K562 (cell line): ENCODE measurements at regions not wholly inside any gene's neighbourhood (a gene's known extent, or its start where the extent isn't known, plus 50 kb on each side); places are given as distances from the start of the nearest gene placed in this dataset.

Source experiments
- ATAC-seq: fragments of 200-7000 bp; cut with Tn5 transposase; 3 replicates; pipeline ENCODE4 v1.9.1; 2020; ENCODE audit warnings: moderate library complexity
- BruUV-seq: library from RNA; stranded (reverse); fragments of 400-500 nt; replicated peaks from 2 replicates; lab custom pipeline; 2021; lab: Mats Ljungman, UMichigan
- CTCF ChIA-PET: fragments of 300-600 bp; formaldehyde crosslinking; extraction: SDS; loops from one replicate; lab custom pipeline; 2021; ENCODE audit warnings: low intra/inter-chr PET ratio; lab: Yijun Ruan, JAX
- POLR2A ChIA-PET: fragments of 300-600, 350-650 bp; sonication (Branson Sonifier 250); formaldehyde crosslinking; extraction: SDS; loops from one replicate; lab custom pipeline; 2021; ENCODE audit warnings: antibody characterized with exemption, inconsistent platforms; lab: Yijun Ruan, JAX
- DNase-seq, 4 experiments: peaks; one replicate each; pipeline versions ENCODE4 v3.0.0 to v3.0.0-alpha.2; 2011 to 2018; ENCODE audit warnings: low spot score in 3 of 4, mixed read lengths in 3 of 4; ENCODE audit errors: extremely low read depth in 1 of 4
- FAIRE-seq: peaks from 2 replicates; lab custom pipeline; 2011; peaks lifted over from hg19 to GRCh38; lab: Jason Lieb, UNC
- H2AFZ ChIP-seq: 2 replicates; pipeline ENCODE4 v1.6.0; 2011; ENCODE audit warnings: low read depth, low read length, control low read depth, inconsistent platforms
- H3K27ac ChIP-seq: fragments of 200-600 bp; 3 replicates; pipeline ENCODE4 v1.8.0; 2011; ENCODE audit warnings: low read depth, mild to moderate bottlenecking, control low read depth, inconsistent platforms, low read length, moderate library complexity, mixed read lengths; ENCODE audit errors: extremely low read depth
- H3K27me3 ChIP-seq, 2 experiments: fragments of 300-600 bp in 1 of 2; 2 replicates in 1 of 2; 3 replicates in 1 of 2; pipeline versions ENCODE4 v1.6.0 to v1.8.0; 2011; ENCODE audit warnings: inconsistent platforms in 2 of 2, low read length in 2 of 2, mild to moderate bottlenecking in 1 of 2, mixed read lengths in 1 of 2, moderate library complexity in 1 of 2; ENCODE audit not compliant: control insufficient read depth in 2 of 2, insufficient read depth in 2 of 2
- H3K36me3 ChIP-seq: fragments of 300-600 bp; 3 replicates; pipeline ENCODE4 v1.8.0; 2011; ENCODE audit warnings: mild to moderate bottlenecking, low read length, inconsistent platforms; ENCODE audit not compliant: control insufficient read depth, insufficient read depth
- H3K4me1 ChIP-seq, 2 experiments: fragments of 200-600 bp in 1 of 2; replicated peaks in 1 of 2; 2 replicates in 1 of 2; 3 replicates in 1 of 2; pipeline versions ENCODE4 v1.5.1 to v1.8.0; 2011; ENCODE audit warnings: inconsistent platforms in 2 of 2, low read length in 2 of 2, mild to moderate bottlenecking in 1 of 2, mixed read lengths in 1 of 2, moderate library complexity in 1 of 2; ENCODE audit not compliant: control insufficient read depth in 2 of 2, insufficient read depth in 2 of 2
- H3K4me2 ChIP-seq: 2 replicates; pipeline ENCODE4 v1.6.1; 2011; ENCODE audit warnings: low read length, control low read depth, inconsistent platforms, mixed read lengths; ENCODE audit not compliant: insufficient read depth
- H3K4me3 ChIP-seq: fragments of 200-600 bp; sonication (generic), shearing (Covaris generic); 2 replicates; pipeline ENCODE4 v1.5.1; 2016; ENCODE audit warnings: control low read depth, inconsistent platforms
- H3K79me2 ChIP-seq: fragments of 200-600 bp; 3 replicates; pipeline ENCODE4 v1.8.0; 2011; ENCODE audit warnings: low read length, inconsistent platforms; ENCODE audit not compliant: control insufficient read depth, insufficient read depth
- H3K9ac ChIP-seq, 2 experiments: 2 replicates each; pipeline versions ENCODE4 v1.6.0 to v1.6.1; 2011; ENCODE audit warnings: low read depth in 2 of 2, low read length in 2 of 2, control low read depth in 1 of 2, inconsistent platforms in 1 of 2, mild to moderate bottlenecking in 1 of 2, mixed read lengths in 1 of 2; ENCODE audit not compliant: insufficient read depth in 1 of 2
- H3K9me1 ChIP-seq: one replicate; pipeline ENCODE4 v1.6.0; 2011; ENCODE audit warnings: inconsistent platforms, mild to moderate bottlenecking, low read length, moderate library complexity; ENCODE audit not compliant: control insufficient read depth, insufficient read depth
- H3K9me3 ChIP-seq: replicated peaks from 2 replicates; pipeline ENCODE4 v1.5.1; 2011; ENCODE audit warnings: low read depth, low read length, inconsistent platforms; ENCODE audit not compliant: control insufficient read depth, insufficient read depth
- H4K20me1 ChIP-seq: replicated peaks from 2 replicates; pipeline ENCODE4 v1.6.1; 2011; ENCODE audit warnings: low read length, inconsistent platforms, mixed read lengths; ENCODE audit not compliant: control insufficient read depth, insufficient read depth
- FOSL1 ChIP-seq: fragments of 200-800 bp; sonication (Bioruptor generic); conservative IDR thresholded peaks from 2 replicates; pipeline ENCODE4 v1.6.1; 2016; ENCODE audit warnings: missing genetic modification characterization, missing compliant biosample characterization
- IFI16 ChIP-seq: fragments of 250-450 bp; sonication (Bioruptor Pico); IDR thresholded peaks from 2 replicates; pipeline ENCODE4 v2.1.2; 2022; ENCODE audit warnings: mild to moderate bottlenecking, inconsistent platforms
- MAZ ChIP-seq, 2 experiments: fragments of 450-650 bp in 1 of 2; sonication (generic) in 1 of 2; formaldehyde crosslinking; IDR thresholded peaks in 1 of 2; conservative IDR thresholded peaks in 1 of 2; 2 replicates each; pipeline versions ENCODE4 v1.4.0 to v1.5.0; 2020; ENCODE audit warnings: mild to moderate bottlenecking in 1 of 2, missing genetic modification reagents in 1 of 2
- ZNF165 ChIP-seq: fragments of 250-450 bp; sonication (Bioruptor Pico); IDR thresholded peaks from 2 replicates; pipeline ENCODE4 v1.4.0; 2020; ENCODE audit warnings: borderline replicate concordance
- WGBS: fragments of 100-300 bp; shearing (Covaris generic); methylation state at CpG from one replicate; pipeline ENCODE4 v1.1.6; 2016; ENCODE audit warnings: low coverage, mixed read lengths; ENCODE audit not compliant: insufficient coverage; ENCODE audit errors: missing lambda C conversion rate; 5-methylcytosine and 5-hydroxymethylcytosine counted together
- in situ Hi-C: fragments of 300-500 bp; cut with MboI; formaldehyde crosslinking; loops from 4 replicates; pipeline ENCODE4 v1.15.0; 2018; ENCODE audit warnings: inconsistent platforms, mixed read lengths
- intact Hi-C: fragments of 100-400 bp; cut with micrococcal nuclease; formaldehyde crosslinking; loops from 2 replicates; pipeline ENCODE4 v1.14.2; 2022
- TF ChIP-seq, protein P1 (sequence below): fragments of 450-650 bp; IDR thresholded peaks from 2 replicates; pipeline ENCODE4 v1.6.1; 2017; ENCODE audit warnings: mild to moderate bottlenecking, moderate library complexity
- TF ChIP-seq, protein P2 (sequence below): fragments of 250-450 bp; sonication (Bioruptor Pico); IDR thresholded peaks from 2 replicates; pipeline ENCODE4 v1.5.0; 2021; ENCODE audit warnings: mild to moderate bottlenecking, moderate library complexity
- TF ChIP-seq, protein P3 (sequence below): fragments of 150-350 bp; IDR thresholded peaks from 2 replicates; pipeline ENCODE4 v1.6.1; 2014; ENCODE audit warnings: low read depth, mild to moderate bottlenecking, low read length, borderline replicate concordance

DNA sequence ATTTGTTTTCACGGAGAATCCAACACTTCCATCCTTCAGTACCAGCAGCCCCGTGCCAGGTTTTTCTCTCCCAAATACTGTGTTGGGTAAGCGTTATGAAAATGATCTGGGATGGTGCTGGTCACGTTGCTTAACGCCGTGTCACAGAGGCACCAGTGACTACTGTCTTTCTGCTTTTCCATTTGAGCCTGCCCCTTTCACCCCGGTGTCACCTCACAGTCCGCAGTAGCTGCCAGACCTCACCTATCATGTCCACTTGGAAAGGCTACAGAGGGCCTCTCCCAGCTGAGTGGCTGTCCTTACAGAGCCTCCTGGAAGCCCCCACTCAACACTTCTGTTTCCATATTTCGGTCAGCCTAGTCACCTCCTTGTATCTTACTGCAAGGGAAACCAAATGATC lies 176.5 kb upstream of the ARID1B start (continued):
- TF ChIP-seq, protein P1, sequence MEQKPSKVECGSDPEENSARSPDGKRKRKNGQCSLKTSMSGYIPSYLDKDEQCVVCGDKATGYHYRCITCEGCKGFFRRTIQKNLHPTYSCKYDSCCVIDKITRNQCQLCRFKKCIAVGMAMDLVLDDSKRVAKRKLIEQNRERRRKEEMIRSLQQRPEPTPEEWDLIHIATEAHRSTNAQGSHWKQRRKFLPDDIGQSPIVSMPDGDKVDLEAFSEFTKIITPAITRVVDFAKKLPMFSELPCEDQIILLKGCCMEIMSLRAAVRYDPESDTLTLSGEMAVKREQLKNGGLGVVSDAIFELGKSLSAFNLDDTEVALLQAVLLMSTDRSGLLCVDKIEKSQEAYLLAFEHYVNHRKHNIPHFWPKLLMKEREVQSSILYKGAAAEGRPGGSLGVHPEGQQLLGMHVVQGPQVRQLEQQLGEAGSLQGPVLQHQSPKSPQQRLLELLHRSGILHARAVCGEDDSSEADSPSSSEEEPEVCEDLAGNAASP, result no peak
- TF ChIP-seq, protein P2, sequence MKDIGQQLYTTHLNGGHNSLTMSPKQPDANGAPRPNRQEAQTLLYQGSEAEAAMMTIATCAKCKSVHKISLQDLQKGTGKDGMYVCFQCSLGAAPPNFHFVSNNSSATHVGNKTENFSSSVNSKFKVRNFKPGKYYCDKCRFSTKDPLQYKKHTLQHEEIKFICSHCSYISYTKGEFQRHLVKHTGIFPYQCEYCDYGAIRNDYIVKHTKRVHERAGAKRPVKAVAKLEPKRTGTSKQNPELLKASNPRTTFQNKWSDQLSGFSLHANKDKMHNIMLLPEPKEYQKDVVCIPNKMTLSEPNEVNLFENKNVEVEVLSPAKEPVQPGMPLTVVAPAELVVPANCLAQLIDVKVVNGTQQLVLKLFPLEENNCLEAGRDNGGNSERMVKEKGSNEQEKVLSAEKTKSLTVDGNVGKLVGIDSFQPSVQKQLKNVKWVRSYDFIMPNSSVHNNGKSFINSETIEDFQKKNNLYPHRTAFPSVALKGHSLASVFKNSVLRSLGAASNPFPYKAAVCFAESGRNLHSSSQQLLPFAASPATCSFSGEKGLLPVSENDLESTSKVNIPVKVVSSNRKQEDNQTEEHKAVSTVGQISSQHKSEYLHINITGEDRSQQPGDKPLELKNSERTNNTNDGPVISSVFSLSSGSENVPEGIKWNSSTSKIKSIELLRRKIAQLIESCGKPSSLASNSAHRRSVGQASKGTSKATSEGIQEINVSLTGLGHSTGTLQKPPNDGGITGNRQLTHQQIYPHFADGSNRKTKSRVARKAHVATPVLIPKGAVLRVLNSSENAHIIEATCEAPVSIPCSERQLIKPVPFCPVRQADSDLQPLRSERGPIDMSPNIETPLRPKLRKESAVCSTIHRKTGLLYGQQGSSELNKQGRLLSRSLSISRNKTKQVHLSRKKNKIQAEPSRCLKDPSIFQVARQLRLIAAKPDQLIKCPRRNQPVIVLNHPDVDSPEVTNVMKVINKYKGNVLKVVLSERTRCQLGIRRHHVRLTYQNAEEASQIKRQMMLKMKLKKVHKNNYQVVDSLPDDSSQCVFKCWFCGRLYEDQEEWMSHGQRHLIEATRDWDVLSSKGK, result no peak
- TF ChIP-seq IFI16 (CRISPR knock-in tag) (no peak), MAZ (CRISPR knock-in tag; conservative IDR thresholded peaks at IDR 0.05 in 1 of 2, IDR thresholded peaks at IDR 0.05 in 1 of 2) (no peak)

DNA sequence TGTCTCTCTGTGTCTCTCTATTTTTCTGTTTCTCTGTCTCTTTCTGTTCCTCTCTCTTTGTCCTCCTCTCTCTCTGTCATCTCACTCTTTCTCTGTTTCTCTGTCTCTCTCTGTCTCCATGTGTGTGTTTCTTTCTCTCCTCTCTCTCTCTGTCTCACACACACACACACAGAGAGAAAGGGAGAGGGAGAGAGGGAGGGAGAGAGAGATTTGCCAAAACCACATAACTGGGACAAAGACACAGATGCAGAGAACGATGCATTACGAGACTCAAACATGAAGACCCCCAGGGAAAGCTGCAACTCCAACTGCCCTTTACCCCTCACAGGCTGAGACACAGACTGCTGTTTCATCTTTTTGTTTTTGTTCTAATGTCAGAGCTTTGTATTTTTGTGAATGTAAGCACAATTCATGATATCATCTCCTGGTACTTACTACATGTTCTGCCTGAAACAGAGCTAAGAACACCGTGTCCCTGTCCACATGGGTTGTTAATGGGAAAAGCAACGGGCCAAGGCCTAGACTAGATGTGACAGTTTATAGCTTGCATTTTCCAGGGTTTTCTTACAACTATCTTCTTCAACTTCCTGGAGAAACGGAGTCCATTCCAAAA lies 177.1 kb upstream of the ARID1B start:
- Histone ChIP-seq H3K27ac (no peak overlapping the region), H3K4me1 (peaks cover 0 to 6% of the 10 kb centered on the region in 2 experiments; a peak in 1 of 5 replicates), H2AFZ (no peak overlapping the region), H3K4me3 (no peak overlapping the region), H3K4me2 (no peak overlapping the region), H3K27me3 (peaks cover 33 to 39% of the 10 kb centered on the region in 2 experiments), H3K79me2 (no peaks in the 10 kb centered on the region), H4K20me1 (no peaks in the 10 kb centered on the region), H3K9ac (no peak overlapping the region), H3K9me3 (no peaks in the 10 kb centered on the region), H3K9me1 (no peaks in the 10 kb centered on the region), H3K36me3 (no peaks in the 10 kb centered on the region)
- BruUV-seq, result no TSS peak
- in situ Hi-C loops, result no loop called here
- ChIA-PET POLR2A (interaction anchor here (0.8 to 1.2 kb wide), 3 partner anchors 18 to 37 kb away, joined by 3 to 4 read pairs (median 3); no protein-coding TSS in a partner anchor), CTCF (no interaction called here)
- intact Hi-C loops, result no loop called here
- 0% methylated on average over 5 of the region's 5 CpGs for WGBS
- TF ChIP-seq, protein P3, sequence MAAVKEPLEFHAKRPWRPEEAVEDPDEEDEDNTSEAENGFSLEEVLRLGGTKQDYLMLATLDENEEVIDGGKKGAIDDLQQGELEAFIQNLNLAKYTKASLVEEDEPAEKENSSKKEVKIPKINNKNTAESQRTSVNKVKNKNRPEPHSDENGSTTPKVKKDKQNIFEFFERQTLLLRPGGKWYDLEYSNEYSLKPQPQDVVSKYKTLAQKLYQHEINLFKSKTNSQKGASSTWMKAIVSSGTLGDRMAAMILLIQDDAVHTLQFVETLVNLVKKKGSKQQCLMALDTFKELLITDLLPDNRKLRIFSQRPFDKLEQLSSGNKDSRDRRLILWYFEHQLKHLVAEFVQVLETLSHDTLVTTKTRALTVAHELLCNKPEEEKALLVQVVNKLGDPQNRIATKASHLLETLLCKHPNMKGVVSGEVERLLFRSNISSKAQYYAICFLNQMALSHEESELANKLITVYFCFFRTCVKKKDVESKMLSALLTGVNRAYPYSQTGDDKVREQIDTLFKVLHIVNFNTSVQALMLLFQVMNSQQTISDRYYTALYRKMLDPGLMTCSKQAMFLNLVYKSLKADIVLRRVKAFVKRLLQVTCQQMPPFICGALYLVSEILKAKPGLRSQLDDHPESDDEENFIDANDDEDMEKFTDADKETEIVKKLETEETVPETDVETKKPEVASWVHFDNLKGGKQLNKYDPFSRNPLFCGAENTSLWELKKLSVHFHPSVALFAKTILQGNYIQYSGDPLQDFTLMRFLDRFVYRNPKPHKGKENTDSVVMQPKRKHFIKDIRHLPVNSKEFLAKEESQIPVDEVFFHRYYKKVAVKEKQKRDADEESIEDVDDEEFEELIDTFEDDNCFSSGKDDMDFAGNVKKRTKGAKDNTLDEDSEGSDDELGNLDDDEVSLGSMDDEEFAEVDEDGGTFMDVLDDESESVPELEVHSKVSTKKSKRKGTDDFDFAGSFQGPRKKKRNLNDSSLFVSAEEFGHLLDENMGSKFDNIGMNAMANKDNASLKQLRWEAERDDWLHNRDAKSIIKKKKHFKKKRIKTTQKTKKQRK, result no peak
- no peak for TF ChIP-seq ZNF165
- no peak for TF ChIP-seq FOSL1 (tag)
- DNase-seq (no peak), FAIRE-seq (no peak), ATAC-seq (no peak)
